K562 (cell line): ENCODE measurements at regions not wholly inside any gene's neighbourhood (a gene's known extent, or its start where the extent isn't known, plus 50 kb on each side); places are given as distances from the start of the nearest gene placed in this dataset.

Source experiments
- CREB1 ChIP-seq, 2 experiments: sonication (generic) in 1 of 2; formaldehyde crosslinking in 1 of 2; IDR thresholded peaks; 2 replicates each; pipeline versions ENCODE4 v1.6.1 to v1.8.0; 2012 to 2022; ENCODE audit warnings: inconsistent platforms in 1 of 2, mild to moderate bottlenecking in 1 of 2, missing genetic modification reagents in 1 of 2, moderate library complexity in 1 of 2
- FOXK1 ChIP-seq: sonication (generic); formaldehyde crosslinking; IDR thresholded peaks from 2 replicates; pipeline ENCODE4 v1.8.0; 2022; ENCODE audit warnings: missing genetic modification reagents, mild to moderate bottlenecking, borderline replicate concordance
- GTF2F1 ChIP-seq: IDR thresholded peaks from 2 replicates; pipeline ENCODE4 v1.6.1; 2011; ENCODE audit warnings: low read depth, low read length, improper control_type of control experiment
- HINFP ChIP-seq: fragments of 450-650 bp; conservative IDR thresholded peaks from 2 replicates; pipeline ENCODE4 v1.6.1; 2016; ENCODE audit warnings: missing genetic modification characterization, low read depth, mild to moderate bottlenecking, control low read depth, missing compliant biosample characterization
- MYNN ChIP-seq, 2 experiments: sonication (generic); formaldehyde crosslinking in 1 of 2; IDR thresholded peaks; 2 replicates each; pipeline versions ENCODE4 v1.5.0 to v1.6.1; 2016 to 2020; ENCODE audit warnings: antibody characterized with exemption in 1 of 2, missing genetic modification reagents in 1 of 2
- TF ChIP-seq, protein P1 (sequence below): fragments of 450-650 bp; IDR thresholded peaks from 2 replicates; pipeline ENCODE4 v1.6.1; 2016; ENCODE audit warnings: low read depth

- TF ChIP-seq, protein P1, sequence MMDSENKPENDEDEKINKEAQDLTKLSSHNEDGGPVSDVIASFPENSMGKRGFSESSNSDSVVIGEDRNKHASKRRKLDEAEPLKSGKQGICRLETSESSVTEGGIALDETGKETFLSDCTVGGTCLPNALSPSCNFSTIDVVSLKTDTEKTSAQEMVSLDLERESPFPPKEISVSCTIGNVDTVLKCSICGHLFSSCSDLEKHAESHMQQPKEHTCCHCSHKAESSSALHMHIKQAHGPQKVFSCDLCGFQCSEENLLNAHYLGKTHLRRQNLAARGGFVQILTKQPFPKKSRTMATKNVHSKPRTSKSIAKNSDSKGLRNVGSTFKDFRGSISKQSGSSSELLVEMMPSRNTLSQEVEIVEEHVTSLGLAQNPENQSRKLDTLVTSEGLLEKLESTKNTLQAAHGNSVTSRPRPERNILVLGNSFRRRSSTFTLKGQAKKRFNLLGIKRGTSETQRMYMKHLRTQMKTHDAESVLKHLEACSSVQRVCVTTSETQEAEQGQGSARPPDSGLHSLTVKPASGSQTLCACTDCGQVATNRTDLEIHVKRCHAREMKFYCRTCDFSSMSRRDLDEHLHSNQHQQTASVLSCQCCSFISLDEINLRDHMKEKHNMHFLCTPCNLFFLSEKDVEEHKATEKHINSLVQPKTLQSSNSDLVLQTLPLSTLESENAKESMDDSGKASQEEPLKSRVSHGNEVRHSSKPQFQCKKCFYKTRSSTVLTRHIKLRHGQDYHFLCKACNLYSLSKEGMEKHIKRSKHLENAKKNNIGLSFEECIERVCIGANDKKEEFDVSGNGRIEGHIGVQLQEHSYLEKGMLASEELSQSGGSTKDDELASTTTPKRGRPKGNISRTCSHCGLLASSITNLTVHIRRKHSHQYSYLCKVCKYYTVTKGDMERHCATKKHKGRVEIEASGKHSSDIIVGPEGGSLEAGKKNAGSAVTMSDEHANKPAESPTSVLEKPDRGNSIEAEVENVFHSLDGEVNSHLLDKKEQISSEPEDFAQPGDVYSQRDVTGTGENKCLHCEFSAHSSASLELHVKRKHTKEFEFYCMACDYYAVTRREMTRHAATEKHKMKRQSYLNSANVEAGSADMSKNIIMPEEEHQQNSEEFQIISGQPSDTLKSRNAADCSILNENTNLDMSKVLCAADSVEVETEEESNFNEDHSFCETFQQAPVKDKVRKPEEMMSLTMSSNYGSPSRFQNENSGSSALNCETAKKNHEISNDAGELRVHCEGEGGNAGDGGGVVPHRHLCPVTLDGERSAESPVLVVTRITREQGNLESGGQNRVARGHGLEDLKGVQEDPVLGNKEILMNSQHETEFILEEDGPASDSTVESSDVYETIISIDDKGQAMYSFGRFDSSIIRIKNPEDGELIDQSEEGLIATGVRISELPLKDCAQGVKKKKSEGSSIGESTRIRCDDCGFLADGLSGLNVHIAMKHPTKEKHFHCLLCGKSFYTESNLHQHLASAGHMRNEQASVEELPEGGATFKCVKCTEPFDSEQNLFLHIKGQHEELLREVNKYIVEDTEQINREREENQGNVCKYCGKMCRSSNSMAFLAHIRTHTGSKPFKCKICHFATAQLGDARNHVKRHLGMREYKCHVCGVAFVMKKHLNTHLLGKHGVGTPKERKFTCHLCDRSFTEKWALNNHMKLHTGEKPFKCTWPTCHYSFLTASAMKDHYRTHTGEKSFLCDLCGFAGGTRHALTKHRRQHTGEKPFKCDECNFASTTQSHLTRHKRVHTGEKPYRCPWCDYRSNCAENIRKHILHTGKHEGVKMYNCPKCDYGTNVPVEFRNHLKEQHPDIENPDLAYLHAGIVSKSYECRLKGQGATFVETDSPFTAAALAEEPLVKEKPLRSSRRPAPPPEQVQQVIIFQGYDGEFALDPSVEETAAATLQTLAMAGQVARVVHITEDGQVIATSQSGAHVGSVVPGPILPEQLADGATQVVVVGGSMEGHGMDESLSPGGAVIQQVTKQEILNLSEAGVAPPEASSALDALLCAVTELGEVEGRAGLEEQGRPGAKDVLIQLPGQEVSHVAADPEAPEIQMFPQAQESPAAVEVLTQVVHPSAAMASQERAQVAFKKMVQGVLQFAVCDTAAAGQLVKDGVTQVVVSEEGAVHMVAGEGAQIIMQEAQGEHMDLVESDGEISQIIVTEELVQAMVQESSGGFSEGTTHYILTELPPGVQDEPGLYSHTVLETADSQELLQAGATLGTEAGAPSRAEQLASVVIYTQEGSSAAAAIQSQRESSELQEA, result no peak
- no peak for TF ChIP-seq MYNN (IDR thresholded peaks at IDR 0.05)
- TF ChIP-seq MYNN (CRISPR knock-in tag; IDR thresholded peaks at IDR 0.05), result no peak
- TF ChIP-seq FOXK1 (CRISPR knock-in tag), result no peak
- no peak for TF ChIP-seq HINFP (tag)
- no peak for TF ChIP-seq CREB1 (IDR thresholded peaks at IDR 0.05)
- TF ChIP-seq CREB1 (CRISPR knock-in tag; IDR thresholded peaks at IDR 0.05), result no peak
- TF ChIP-seq GTF2F1, result no peak
Measured at GRCh38 chr2:22855761-22856184, 529.2 kb upstream of the KLHL29 start (continued).
